ENCODE measurements at regions not wholly inside any gene's neighbourhood (a gene's known extent, or its start where the extent isn't known, plus 50 kb on each side); places are given as distances from the start of the nearest gene placed in this dataset.

- TF ChIP-seq FOXA1 (IDR thresholded peaks at IDR 0.05; ENCODE audit: borderline replicate concordance) (no peak), EHMT2 (IDR thresholded peaks at IDR 0.05) (no peak), FOXK1 (CRISPR knock-in tag; IDR thresholded peaks at IDR 0.05; ENCODE audit: borderline replicate concordance) (no peak), POLR2AphosphoS5 (IDR thresholded peaks at IDR 0.05; ENCODE audit: control insufficient read depth, insufficient read depth, low read depth, low read length) (no peak), CTCF (IDR thresholded peaks at IDR 0.05 in 2 of 3, conservative IDR thresholded peaks at IDR 0.05 in 1 of 3; ENCODE audit: insufficient read depth in 2 of 3, low read depth in 1 of 3, low read length in 3 of 3) (no peak), POLR2A (conservative IDR thresholded peaks at IDR 0.05) (no peak)
- TF ChIP-seq, protein P1, sequence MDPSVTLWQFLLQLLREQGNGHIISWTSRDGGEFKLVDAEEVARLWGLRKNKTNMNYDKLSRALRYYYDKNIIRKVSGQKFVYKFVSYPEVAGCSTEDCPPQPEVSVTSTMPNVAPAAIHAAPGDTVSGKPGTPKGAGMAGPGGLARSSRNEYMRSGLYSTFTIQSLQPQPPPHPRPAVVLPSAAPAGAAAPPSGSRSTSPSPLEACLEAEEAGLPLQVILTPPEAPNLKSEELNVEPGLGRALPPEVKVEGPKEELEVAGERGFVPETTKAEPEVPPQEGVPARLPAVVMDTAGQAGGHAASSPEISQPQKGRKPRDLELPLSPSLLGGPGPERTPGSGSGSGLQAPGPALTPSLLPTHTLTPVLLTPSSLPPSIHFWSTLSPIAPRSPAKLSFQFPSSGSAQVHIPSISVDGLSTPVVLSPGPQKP (CRISPR knock-in tag; IDR thresholded peaks at IDR 0.05): no peak
- TF ChIP-seq, protein P2, sequence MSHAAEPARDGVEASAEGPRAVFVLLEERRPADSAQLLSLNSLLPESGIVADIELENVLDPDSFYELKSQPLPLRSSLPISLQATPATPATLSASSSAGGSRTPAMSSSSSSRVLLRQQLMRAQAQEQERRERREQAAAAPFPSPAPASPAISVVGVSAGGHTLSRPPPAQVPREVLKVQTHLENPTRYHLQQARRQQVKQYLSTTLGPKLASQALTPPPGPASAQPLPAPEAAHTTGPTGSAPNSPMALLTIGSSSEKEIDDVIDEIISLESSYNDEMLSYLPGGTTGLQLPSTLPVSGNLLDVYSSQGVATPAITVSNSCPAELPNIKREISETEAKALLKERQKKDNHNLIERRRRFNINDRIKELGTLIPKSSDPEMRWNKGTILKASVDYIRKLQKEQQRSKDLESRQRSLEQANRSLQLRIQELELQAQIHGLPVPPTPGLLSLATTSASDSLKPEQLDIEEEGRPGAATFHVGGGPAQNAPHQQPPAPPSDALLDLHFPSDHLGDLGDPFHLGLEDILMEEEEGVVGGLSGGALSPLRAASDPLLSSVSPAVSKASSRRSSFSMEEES (CRISPR knock-in tag; IDR thresholded peaks at IDR 0.05): no peak
Measured at GRCh38 chr9:28031521-28032267, 458.4 kb upstream of the C9orf72 start.

All from K562 (cell line).